GM18502 (cell line): ENCODE measurements at regions not wholly inside any gene's neighbourhood (a gene's known extent, or its start where the extent isn't known, plus 50 kb on each side); places are given as distances from the start of the nearest gene placed in this dataset.
"Not testable (repeated sequence)": the region's sequence is repeated elsewhere in the genome, so short reads cannot be mapped to it uniquely, and the experiment has no call there.

Source experiments
- ATAC-seq: cut with Tn5 transposase; IDR thresholded peaks from one replicate; pipeline ENCODE4 v1.9.1; 2021; ENCODE audit warnings: mild to moderate bottlenecking; ENCODE audit not compliant: unreplicated experiment, poor library complexity

- not testable (repeated sequence) for ATAC-seq
Observed at GRCh38 chr14:104269511-104270241, 131.3 kb downstream of the KIF26A start.

- ATAC-seq: no peak
Observed at GRCh38 chr14:104271391-104271790, 133.0 kb downstream of the KIF26A start.

GRCh38 chr14:104274806-104275205 lies 136.4 kb downstream of the KIF26A start:
- no peak for ATAC-seq

GRCh38 chr14:104277416-104278213 lies 139.2 kb downstream of the KIF26A start:
- no peak for ATAC-seq

GRCh38 chr14:104278214-104278534 lies 139.8 kb downstream of the KIF26A start:
- no peak for ATAC-seq

GRCh38 chr14:104280085-104280901 lies 141.9 kb downstream of the KIF26A start:
- no peak for ATAC-seq

GRCh38 chr14:104280902-104281767 lies 142.7 kb downstream of the KIF26A start:
- no peak for ATAC-seq

- no peak for ATAC-seq
Observed at GRCh38 chr14:104281768-104282301, 143.4 kb downstream of the KIF26A start.

- ATAC-seq: no peak
Observed at GRCh38 chr14:104282332-104283196, 144.2 kb downstream of the KIF26A start.

- ATAC-seq: no peak
Observed at GRCh38 chr14:104283197-104284106, 145.1 kb downstream of the KIF26A start.

GRCh38 chr14:104284107-104284592 lies 145.8 kb downstream of the KIF26A start:
- ATAC-seq: no peak

GRCh38 chr14:104284636-104285507 lies 146.5 kb downstream of the KIF26A start:
- no peak for ATAC-seq

GRCh38 chr14:104285508-104285840 lies 147.1 kb downstream of the KIF26A start:
- ATAC-seq: no peak

- ATAC-seq: no peak
Observed at GRCh38 chr14:104286086-104286485, 147.7 kb downstream of the KIF26A start.

GRCh38 chr14:104286496-104286895 lies 148.1 kb downstream of the KIF26A start:
- ATAC-seq: no peak

GRCh38 chr14:104287301-104288009 lies 149.1 kb downstream of the KIF26A start:
- no peak for ATAC-seq
